Epithelial cell of esophagus (primary cell): ENCODE measurements at regions not wholly inside any gene's neighbourhood (a gene's known extent, or its start where the extent isn't known, plus 50 kb on each side); places are given as distances from the start of the nearest gene placed in this dataset.
"Not testable (repeated sequence)": the region's sequence is repeated elsewhere in the genome, so short reads cannot be mapped to it uniquely, and the experiment has no call there.

Source experiments
- DNase-seq: peaks from one replicate; pipeline ENCODE4 v3.0.0; 2010; ENCODE audit warnings: low read depth
- H3K4me3 ChIP-seq: 2 replicates; pipeline ENCODE4 v1.5.1; 2011; ENCODE audit warnings: mild to moderate bottlenecking, low read length, control low read depth
- CTCF ChIP-seq: IDR thresholded peaks from 2 replicates; pipeline ENCODE4 v1.5.1; 2011; ENCODE audit warnings: low read depth, mild to moderate bottlenecking, low read length, control low read depth, inconsistent platforms; ENCODE audit not compliant: insufficient read depth; ENCODE audit errors: missing control alignments

- no peak for DNase-seq
- TF ChIP-seq CTCF, result no peak
Measured at GRCh38 chr15:44883199-44883877, 73.1 kb upstream of the TERB2 start.

GRCh38 chr15:44898890-44899651 is 57.4 kb upstream of the TERB2 start:
- peak; percentile 72 for DNase-seq
- H3K4me3 ChIP-seq, result not testable (repeated sequence)

More at GRCh38 chr15:44883199-44883877, 73.1 kb upstream of the TERB2 start:
- no peak overlapping the region for H3K4me3 ChIP-seq

GRCh38 chr15:44899775-44900174 is 56.7 kb upstream of the TERB2 start:
- not testable (repeated sequence) for H3K4me3 ChIP-seq, DNase-seq

- H3K4me3 ChIP-seq, result not testable (repeated sequence)
Measured at GRCh38 chr15:44900796-44901195, 55.7 kb upstream of the TERB2 start.

GRCh38 chr15:44903281-44903680 is 53.2 kb upstream of the TERB2 start:
- not testable (repeated sequence) for DNase-seq, H3K4me3 ChIP-seq

More at GRCh38 chr15:44900796-44901195, 55.7 kb upstream of the TERB2 start:
- DNase-seq, result not testable (repeated sequence)

- DNase-seq, result peak; percentile 39
- not testable (repeated sequence) for H3K4me3 ChIP-seq
Measured at GRCh38 chr15:44904651-44905340, 51.7 kb upstream of the TERB2 start.
